Neural crest cell (in vitro differentiated cells): ENCODE measurements at regions not wholly inside any gene's neighbourhood (a gene's known extent, or its start where the extent isn't known, plus 50 kb on each side); places are given as distances from the start of the nearest gene placed in this dataset.
"Not testable (repeated sequence)": the region's sequence is repeated elsewhere in the genome, so short reads cannot be mapped to it uniquely, and the experiment has no call there.

Experiments
- DNase-seq: peaks from one replicate; pipeline ENCODE4 v3.0.0; 2021; ENCODE audit warnings: low read depth, mixed read lengths, low spot score
- H3K27ac Mint-ChIP-seq: one replicate; pipeline ENCODE4 v1.8.0; 2021; ENCODE audit warnings: mild to moderate bottlenecking, mixed read lengths; ENCODE audit not compliant: unreplicated experiment
- H3K27me3 Mint-ChIP-seq: 2 replicates; pipeline ENCODE4 v1.8.0; 2021; ENCODE audit warnings: low read depth, mild to moderate bottlenecking, mixed read lengths
- H3K36me3 Mint-ChIP-seq: 2 replicates; pipeline ENCODE4 v1.8.0; 2021; ENCODE audit warnings: low read depth, mild to moderate bottlenecking, mixed read lengths
- H3K4me1 Mint-ChIP-seq: 2 replicates; pipeline ENCODE4 v1.8.0; 2021; ENCODE audit warnings: mixed read lengths
- H3K4me3 Mint-ChIP-seq: one replicate; pipeline ENCODE4 v1.8.0; 2021; ENCODE audit warnings: mild to moderate bottlenecking, mixed read lengths
- H3K9me3 Mint-ChIP-seq: 2 replicates; pipeline ENCODE4 v1.8.0; 2021; ENCODE audit warnings: mixed read lengths
- CTCF ChIP-seq: fragments of 200-600 bp; sonication (generic); conservative IDR thresholded peaks from 2 replicates; pipeline ENCODE4 v1.5.0; 2021; ENCODE audit warnings: antibody characterized with exemption, mild to moderate bottlenecking

GRCh38 chr9:19634881-19635280 is 154.0 kb downstream of the SLC24A2 start:
- no peaks in the 10 kb centered on the region for H3K36me3 Mint-ChIP-seq
- H3K4me1 Mint-ChIP-seq: no peaks in the 10 kb centered on the region
- no peak overlapping the region for H3K27ac Mint-ChIP-seq
- H3K9me3 Mint-ChIP-seq: no peaks in the 10 kb centered on the region
- no peak overlapping the region for H3K4me3 Mint-ChIP-seq
- TF ChIP-seq CTCF: no peak
- DNase-seq: no peak
- H3K27me3 Mint-ChIP-seq: peaks cover 5% of the 10 kb centered on the region

GRCh38 chr9:19631181-19631580 is 157.7 kb downstream of the SLC24A2 start:
- H3K4me3 Mint-ChIP-seq: no peak overlapping the region
- no peak overlapping the region for H3K27ac Mint-ChIP-seq
- no peaks in the 10 kb centered on the region for H3K36me3 Mint-ChIP-seq
- H3K9me3 Mint-ChIP-seq: no peaks in the 10 kb centered on the region
- no peaks in the 10 kb centered on the region for H3K4me1 Mint-ChIP-seq
- H3K27me3 Mint-ChIP-seq: no peaks in the 10 kb centered on the region
- no peak for TF ChIP-seq CTCF
- no peak for DNase-seq

- Mint-ChIP-seq H3K4me3 (no peak overlapping the region), H3K27ac (no peak overlapping the region), H3K4me1 (no peaks in the 10 kb centered on the region), H3K36me3 (no peaks in the 10 kb centered on the region), H3K27me3 (no peaks in the 10 kb centered on the region), H3K9me3 (no peaks in the 10 kb centered on the region)
- TF ChIP-seq CTCF: no peak
- DNase-seq: no peak
These were observed 158.1 kb downstream of the SLC24A2 start for GRCh38 chr9:19630760-19631159.

GRCh38 chr9:19629488-19629887 is 159.3 kb downstream of the SLC24A2 start:
- H3K9me3 Mint-ChIP-seq: no peaks in the 10 kb centered on the region

GRCh38 chr9:19625426-19625825 is 163.4 kb downstream of the SLC24A2 start:
- not testable (repeated sequence) for H3K4me1 Mint-ChIP-seq, H3K27me3 Mint-ChIP-seq

More at GRCh38 chr9:19629488-19629887, 159.3 kb downstream of the SLC24A2 start:
- Mint-ChIP-seq H3K4me1 (no peaks in the 10 kb centered on the region), H3K27me3 (no peaks in the 10 kb centered on the region), H3K36me3 (no peaks in the 10 kb centered on the region), H3K27ac (no peak overlapping the region), H3K4me3 (no peak overlapping the region)
- peak; percentile 52 for TF ChIP-seq CTCF
- peak; percentile 10 for DNase-seq

GRCh38 chr9:19624519-19624918 is 164.3 kb downstream of the SLC24A2 start:
- no peaks in the 10 kb centered on the region for H3K36me3 Mint-ChIP-seq
- no peak for DNase-seq
- H3K27ac Mint-ChIP-seq: no peak overlapping the region
- no peaks in the 10 kb centered on the region for H3K9me3 Mint-ChIP-seq
- no peak overlapping the region for H3K4me3 Mint-ChIP-seq
- peaks cover 1% of the 10 kb centered on the region for H3K4me1 Mint-ChIP-seq
- H3K27me3 Mint-ChIP-seq: peaks cover 1% of the 10 kb centered on the region
- no peak for TF ChIP-seq CTCF

More at GRCh38 chr9:19625426-19625825, 163.4 kb downstream of the SLC24A2 start:
- H3K27ac Mint-ChIP-seq, DNase-seq, H3K9me3 Mint-ChIP-seq, H3K4me3 Mint-ChIP-seq, H3K36me3 Mint-ChIP-seq: not testable (repeated sequence)
